SK-N-SH (cell line): ENCODE measurements at regions not wholly inside any gene's neighbourhood (a gene's known extent, or its start where the extent isn't known, plus 50 kb on each side); places are given as distances from the start of the nearest gene placed in this dataset.

Experiments used
- CTCF ChIA-PET: fragments of 300-600, 350-600 bp; formaldehyde crosslinking; extraction: SDS; loops from one replicate; lab custom pipeline; 2021; lab: Yijun Ruan, JAX
- POLR2A ChIA-PET: fragments of 350-600 bp; sonication (Branson Sonifier 250); formaldehyde crosslinking; extraction: SDS; loops from one replicate; lab custom pipeline; 2020; ENCODE audit warnings: antibody characterized with exemption, inconsistent platforms; lab: Yijun Ruan, JAX
- DNase-seq: peaks from one replicate; pipeline ENCODE4 v3.0.0; 2012
- H2AFZ ChIP-seq: fragments of 200-600 bp; sonication (generic); 2 replicates; pipeline ENCODE4 v1.8.1; 2016; ENCODE audit warnings: antibody characterized with exemption, mild to moderate bottlenecking, low read depth
- H3F3A ChIP-seq: fragments of 200-600 bp; sonication (generic); replicated peaks from 2 replicates; pipeline ENCODE3; 2016; ENCODE audit warnings: antibody characterized with exemption, mild to moderate bottlenecking; ENCODE audit not compliant: insufficient read depth
- H3K27ac ChIP-seq, 2 experiments: fragments of 200-500 bp in 1 of 2; fragments of 200-600 bp in 1 of 2; sonication (Bioruptor generic) in 1 of 2; sonication (generic), shearing (Covaris generic) in 1 of 2; 2 replicates each; pipeline versions ENCODE4 v1.5.1 to v1.6.1; 2014 to 2016; ENCODE audit warnings: low read depth in 2 of 2, inconsistent platforms in 1 of 2, low read length in 1 of 2, mild to moderate bottlenecking in 1 of 2, mixed read lengths in 1 of 2
- H3K27me3 ChIP-seq: fragments of 200-600 bp; sonication (generic), shearing (Covaris generic); 2 replicates; pipeline ENCODE4 v1.6.1; 2016; ENCODE audit warnings: mixed run types; ENCODE audit not compliant: insufficient read depth
- H3K36me3 ChIP-seq, 2 experiments: fragments of 200-500 bp in 1 of 2; fragments of 200-600 bp in 1 of 2; sonication (Bioruptor generic) in 1 of 2; sonication (generic) in 1 of 2; replicated peaks in 1 of 2; 2 replicates each; pipeline versions ENCODE3 to v1.5.1; 2014 to 2016; ENCODE audit warnings: low read length in 1 of 2, mild to moderate bottlenecking in 1 of 2; ENCODE audit not compliant: insufficient read depth in 2 of 2, control insufficient read depth in 1 of 2
- H3K4me1 ChIP-seq, 2 experiments: fragments of 200-500 bp in 1 of 2; fragments of 200-600 bp in 1 of 2; sonication (Bioruptor generic) in 1 of 2; sonication (generic), shearing (Covaris generic) in 1 of 2; 2 replicates each; pipeline versions ENCODE4 v1.5.1 to v1.6.1; 2014 to 2016; ENCODE audit warnings: low read depth in 1 of 2, low read length in 1 of 2, mixed run types in 1 of 2; ENCODE audit not compliant: insufficient read depth in 2 of 2, control insufficient read depth in 1 of 2
- H3K4me2 ChIP-seq: fragments of 200-600 bp; sonication (generic), shearing (Covaris generic); 2 replicates; pipeline ENCODE4 v1.6.1; 2017; ENCODE audit warnings: mixed run types
- H3K4me3 ChIP-seq, 2 experiments: fragments of 200-500 bp in 1 of 2; fragments of 200-600 bp in 1 of 2; sonication (Bioruptor generic) in 1 of 2; sonication (generic), shearing (Covaris generic) in 1 of 2; 2 replicates each; pipeline versions ENCODE4 v1.5.1 to v1.8.1; 2014 to 2016; ENCODE audit warnings: low read depth in 2 of 2, inconsistent platforms in 1 of 2, low read length in 1 of 2, mild to moderate bottlenecking in 1 of 2, mixed read lengths in 1 of 2, moderate library complexity in 1 of 2
- H3K79me2 ChIP-seq: fragments of 200-600 bp; sonication (generic); 2 replicates; pipeline ENCODE4 v1.8.1; 2017; ENCODE audit warnings: mild to moderate bottlenecking; ENCODE audit not compliant: insufficient read depth
- H3K9ac ChIP-seq: fragments of 200-600 bp; sonication (generic); 2 replicates; pipeline ENCODE4 v1.6.1; 2017; ENCODE audit warnings: mixed run types
- H3K9me2 ChIP-seq: fragments of 200-600 bp; sonication (generic); 2 replicates; pipeline ENCODE4 v1.6.1; 2017; ENCODE audit warnings: mixed run types
- H3K9me3 ChIP-seq: fragments of 200-600 bp; sonication (generic); 2 replicates; pipeline ENCODE4 v1.6.1; 2017; ENCODE audit warnings: mixed run types, mild to moderate bottlenecking, moderate library complexity
- H4K20me1 ChIP-seq: fragments of 200-600 bp; sonication (generic); 2 replicates; pipeline ENCODE4 v1.6.1; 2017; ENCODE audit warnings: mild to moderate bottlenecking, mixed run types; ENCODE audit not compliant: insufficient read depth
- CHD2 ChIP-seq: fragments of 150-350 bp; IDR thresholded peaks from 2 replicates; pipeline ENCODE4 v1.6.1; 2018; ENCODE audit warnings: low read length; ENCODE audit not compliant: partially characterized antibody
- ELF1 ChIP-seq: IDR thresholded peaks from 2 replicates; pipeline ENCODE4 v1.4.0; 2012
- EZH2phosphoT487 ChIP-seq: fragments of 200-600 bp; sonication (generic); IDR thresholded peaks from 2 replicates; pipeline ENCODE4 v1.6.1; 2017; ENCODE audit warnings: low read depth, mixed run types, mild to moderate bottlenecking, antibody characterized with exemption, moderate library complexity, borderline replicate concordance
- FOXJ3 ChIP-seq: sonication (generic); formaldehyde crosslinking; IDR thresholded peaks from 2 replicates; pipeline ENCODE4 v1.5.1; 2020; ENCODE audit warnings: mild to moderate bottlenecking, missing genetic modification reagents
- FOXM1 ChIP-seq: IDR thresholded peaks from 2 replicates; pipeline ENCODE4 v1.4.0; 2012; ENCODE audit warnings: low read depth, mild to moderate bottlenecking
- GATA2 ChIP-seq: sonication (generic); formaldehyde crosslinking; IDR thresholded peaks from 2 replicates; pipeline ENCODE4 v1.5.0; 2020; ENCODE audit warnings: mild to moderate bottlenecking, missing genetic modification reagents
- JUND ChIP-seq: IDR thresholded peaks from 2 replicates; pipeline ENCODE4 v1.4.0; 2012
- MXI1 ChIP-seq: IDR thresholded peaks from 2 replicates; pipeline ENCODE4 v1.6.1; 2012; ENCODE audit warnings: mild to moderate bottlenecking, low read depth, low read length, improper control_type of control experiment
- NRF1 ChIP-seq: IDR thresholded peaks from 2 replicates; pipeline ENCODE4 v1.6.1; 2012; ENCODE audit warnings: low read depth, mild to moderate bottlenecking, low read length
- RAD21 ChIP-seq: IDR thresholded peaks from 2 replicates; pipeline ENCODE4 v1.6.1; 2012; ENCODE audit warnings: mild to moderate bottlenecking, low read length
- RXRA ChIP-seq: IDR thresholded peaks from 2 replicates; pipeline ENCODE4 v1.4.0; 2012; ENCODE audit warnings: low read depth, mild to moderate bottlenecking, borderline replicate concordance
- TAF1 ChIP-seq: IDR thresholded peaks from 2 replicates; pipeline ENCODE4 v1.6.1; 2012; ENCODE audit warnings: low read depth, mild to moderate bottlenecking, low read length, moderate library complexity, borderline replicate concordance
- TCF12 ChIP-seq: IDR thresholded peaks from 2 replicates; pipeline ENCODE4 v1.4.0; 2012
- TEAD4 ChIP-seq: IDR thresholded peaks from 2 replicates; pipeline ENCODE4 v1.4.0; 2012; ENCODE audit warnings: mild to moderate bottlenecking, borderline replicate concordance; ENCODE audit not compliant: insufficient read depth
- YY1 ChIP-seq: IDR thresholded peaks from 2 replicates; pipeline ENCODE4 v1.4.0; 2012; ENCODE audit warnings: low read depth, mild to moderate bottlenecking
- WGBS: methylation state at CpG from one replicate; pipeline ENCODE4 v1.1.6; 2017; ENCODE audit warnings: low lambda C conversion rate; 5-methylcytosine and 5-hydroxymethylcytosine counted together
- TF ChIP-seq, protein P1 (sequence below): IDR thresholded peaks from 2 replicates; pipeline ENCODE4 v1.4.0; 2012; ENCODE audit warnings: low read depth
- TF ChIP-seq, protein P2 (sequence below): fragments of 150-350 bp; IDR thresholded peaks from 2 replicates; pipeline ENCODE4 v1.6.1; 2017; ENCODE audit warnings: antibody characterized with exemption, low read length, low read depth, borderline replicate concordance
- TF ChIP-seq, protein P3 (sequence below): fragments of 200-600 bp; sonication (generic); IDR thresholded peaks from 2 replicates; pipeline ENCODE4 v1.6.1; 2017; ENCODE audit warnings: antibody characterized with exemption, mild to moderate bottlenecking, moderate library complexity
- TF ChIP-seq, protein P4 (sequence below): IDR thresholded peaks from 2 replicates; pipeline ENCODE4; 2012
- TF ChIP-seq, protein P5 (sequence below): IDR thresholded peaks from 2 replicates; pipeline ENCODE4 v1.4.0; 2012; ENCODE audit warnings: low read depth, borderline replicate concordance

DNA sequence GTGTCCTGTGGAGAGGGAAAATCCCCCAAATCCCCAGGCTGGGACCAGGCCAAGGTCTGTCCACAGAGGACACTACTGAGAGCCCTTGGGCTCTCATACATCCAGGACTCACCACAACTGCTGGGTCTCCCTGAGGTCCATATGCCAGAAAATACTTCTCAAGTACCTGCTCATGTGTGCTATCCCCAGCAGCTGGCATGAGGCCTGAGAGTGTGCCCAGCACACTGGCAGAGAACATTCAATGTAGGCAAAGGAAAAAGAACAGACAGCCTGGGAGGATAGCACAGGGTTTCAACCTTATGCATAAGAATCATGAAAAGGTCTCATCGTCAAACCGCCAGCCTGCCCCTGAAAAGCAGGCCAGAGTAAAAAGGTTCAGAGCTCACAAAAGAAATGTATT is 154.1 kb upstream of the TAS2R1 start (continued):
- TF ChIP-seq, protein P1, sequence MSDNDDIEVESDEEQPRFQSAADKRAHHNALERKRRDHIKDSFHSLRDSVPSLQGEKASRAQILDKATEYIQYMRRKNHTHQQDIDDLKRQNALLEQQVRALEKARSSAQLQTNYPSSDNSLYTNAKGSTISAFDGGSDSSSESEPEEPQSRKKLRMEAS = no peak
- TF ChIP-seq, protein P2, sequence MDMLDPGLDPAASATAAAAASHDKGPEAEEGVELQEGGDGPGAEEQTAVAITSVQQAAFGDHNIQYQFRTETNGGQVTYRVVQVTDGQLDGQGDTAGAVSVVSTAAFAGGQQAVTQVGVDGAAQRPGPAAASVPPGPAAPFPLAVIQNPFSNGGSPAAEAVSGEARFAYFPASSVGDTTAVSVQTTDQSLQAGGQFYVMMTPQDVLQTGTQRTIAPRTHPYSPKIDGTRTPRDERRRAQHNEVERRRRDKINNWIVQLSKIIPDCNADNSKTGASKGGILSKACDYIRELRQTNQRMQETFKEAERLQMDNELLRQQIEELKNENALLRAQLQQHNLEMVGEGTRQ = no peak

DNA sequence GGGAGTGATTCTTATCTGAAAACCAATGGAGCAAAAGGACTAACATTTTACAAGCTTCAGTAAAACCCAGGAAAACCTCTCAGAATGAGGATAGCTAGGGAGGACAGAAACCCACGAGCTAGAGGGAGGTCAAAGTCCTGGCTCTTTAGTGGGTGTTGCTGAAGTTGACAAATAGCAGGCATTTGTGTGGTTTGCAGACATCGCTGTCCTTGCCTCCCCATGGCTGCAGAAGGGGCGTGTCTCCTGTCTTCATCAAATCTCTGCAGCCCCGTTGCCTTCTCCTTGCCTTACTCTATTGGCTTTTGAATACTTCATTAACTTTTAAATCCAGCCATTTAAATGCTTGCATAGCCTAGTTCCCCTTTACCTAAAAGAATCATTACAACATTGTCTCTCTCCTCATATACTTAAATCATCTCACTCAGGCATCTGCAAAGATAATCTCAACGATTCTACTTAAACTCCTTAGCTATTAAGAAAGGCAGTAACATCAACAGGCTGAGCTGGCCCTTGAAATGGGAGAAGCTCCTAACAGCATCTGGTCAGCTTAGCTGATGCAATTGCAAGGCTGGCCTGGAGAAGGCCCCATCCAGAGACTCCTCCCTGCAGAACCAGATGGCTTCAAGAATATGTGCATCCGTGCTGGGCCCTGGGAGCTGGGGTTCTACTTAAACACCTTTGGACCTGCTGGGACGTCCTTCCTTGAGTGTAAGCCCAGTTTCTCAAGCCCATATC is 152.8 kb upstream of the TAS2R1 start:
- DNase-seq = no peak
- no peaks in the 10 kb centered on the region for H3K9me3 ChIP-seq
- no peaks in the 10 kb centered on the region for H3K27me3 ChIP-seq
- 18% methylated on average over 7 of the region's 7 CpGs for WGBS
- H2AFZ ChIP-seq = no peak overlapping the region
- H3K4me3 ChIP-seq = no peak overlapping the region
- H4K20me1 ChIP-seq = no peaks in the 10 kb centered on the region
- H3K36me3 ChIP-seq = no peaks in the 10 kb centered on the region
- TF ChIP-seq FOXJ3 = no peak
- TF ChIP-seq, protein P3, sequence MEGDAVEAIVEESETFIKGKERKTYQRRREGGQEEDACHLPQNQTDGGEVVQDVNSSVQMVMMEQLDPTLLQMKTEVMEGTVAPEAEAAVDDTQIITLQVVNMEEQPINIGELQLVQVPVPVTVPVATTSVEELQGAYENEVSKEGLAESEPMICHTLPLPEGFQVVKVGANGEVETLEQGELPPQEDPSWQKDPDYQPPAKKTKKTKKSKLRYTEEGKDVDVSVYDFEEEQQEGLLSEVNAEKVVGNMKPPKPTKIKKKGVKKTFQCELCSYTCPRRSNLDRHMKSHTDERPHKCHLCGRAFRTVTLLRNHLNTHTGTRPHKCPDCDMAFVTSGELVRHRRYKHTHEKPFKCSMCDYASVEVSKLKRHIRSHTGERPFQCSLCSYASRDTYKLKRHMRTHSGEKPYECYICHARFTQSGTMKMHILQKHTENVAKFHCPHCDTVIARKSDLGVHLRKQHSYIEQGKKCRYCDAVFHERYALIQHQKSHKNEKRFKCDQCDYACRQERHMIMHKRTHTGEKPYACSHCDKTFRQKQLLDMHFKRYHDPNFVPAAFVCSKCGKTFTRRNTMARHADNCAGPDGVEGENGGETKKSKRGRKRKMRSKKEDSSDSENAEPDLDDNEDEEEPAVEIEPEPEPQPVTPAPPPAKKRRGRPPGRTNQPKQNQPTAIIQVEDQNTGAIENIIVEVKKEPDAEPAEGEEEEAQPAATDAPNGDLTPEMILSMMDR = no peak
- no peak for TF ChIP-seq RXRA
- no peak for TF ChIP-seq YY1
- TF ChIP-seq GATA2 (CRISPR knock-in tag) = no peak
- TF ChIP-seq, protein P4, sequence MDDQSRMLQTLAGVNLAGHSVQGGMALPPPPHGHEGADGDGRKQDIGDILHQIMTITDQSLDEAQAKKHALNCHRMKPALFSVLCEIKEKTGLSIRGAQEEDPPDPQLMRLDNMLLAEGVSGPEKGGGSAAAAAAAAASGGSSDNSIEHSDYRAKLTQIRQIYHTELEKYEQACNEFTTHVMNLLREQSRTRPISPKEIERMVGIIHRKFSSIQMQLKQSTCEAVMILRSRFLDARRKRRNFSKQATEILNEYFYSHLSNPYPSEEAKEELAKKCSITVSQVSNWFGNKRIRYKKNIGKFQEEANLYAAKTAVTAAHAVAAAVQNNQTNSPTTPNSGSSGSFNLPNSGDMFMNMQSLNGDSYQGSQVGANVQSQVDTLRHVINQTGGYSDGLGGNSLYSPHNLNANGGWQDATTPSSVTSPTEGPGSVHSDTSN = no peak
- no peak for TF ChIP-seq CHD2
- H3K79me2 ChIP-seq = no peaks in the 10 kb centered on the region
- H3K4me2 ChIP-seq = no peak overlapping the region
- CTCF ChIA-PET = interaction anchor here (1.1 to 1.5 kb wide), 2 partner anchors 10 to 450 kb away, joined by 3 read pairs; no protein-coding TSS in a partner anchor
- H3K4me1 ChIP-seq = peaks cover 0 to 2% of the 10 kb centered on the region in 2 experiments; a peak in 1 of 4 replicates
- no peaks in the 10 kb centered on the region for H3F3A ChIP-seq
- H3K9me2 ChIP-seq = no peaks in the 10 kb centered on the region
- no peak overlapping the region for H3K9ac ChIP-seq
- POLR2A ChIA-PET = no interaction called here
- H3K27ac ChIP-seq = no peak overlapping the region

DNA sequence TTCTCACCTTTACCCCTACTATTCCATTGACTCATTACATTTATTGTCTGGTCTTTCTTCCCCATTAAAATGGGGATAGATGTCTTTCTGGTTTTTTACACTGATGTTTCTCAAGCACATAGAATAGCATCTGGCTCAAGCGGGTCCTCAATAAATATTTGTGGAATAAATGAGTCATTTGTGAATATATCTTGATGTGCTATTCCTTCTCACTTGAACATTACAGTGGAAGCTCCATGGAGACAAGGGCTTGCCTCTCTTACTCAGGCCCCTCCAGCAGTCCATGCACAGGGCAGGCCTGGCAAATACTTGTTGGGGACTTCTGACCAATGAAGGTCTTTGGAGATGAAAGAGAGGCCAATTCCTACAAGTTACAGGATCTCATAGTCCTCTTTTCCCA is 151.7 kb upstream of the TAS2R1 start:
- Histone ChIP-seq H3K9me3 (no peaks in the 10 kb centered on the region), H3K36me3 (no peaks in the 10 kb centered on the region), H3K79me2 (no peaks in the 10 kb centered on the region), H2AFZ (no peak overlapping the region), H3K4me2 (no peak overlapping the region), H3K27ac (no peak overlapping the region), H4K20me1 (no peaks in the 10 kb centered on the region), H3F3A (no peaks in the 10 kb centered on the region), H3K9me2 (no peaks in the 10 kb centered on the region), H3K27me3 (no peaks in the 10 kb centered on the region), H3K9ac (no peak overlapping the region), H3K4me3 (no peak overlapping the region), H3K4me1 (peaks cover 0 to 2% of the 10 kb centered on the region in 2 experiments; a peak in 1 of 4 replicates)
- ChIA-PET CTCF (no interaction called here), POLR2A (no interaction called here)
- no peak for DNase-seq
- 15% methylated on average over 1 of the region's 1 CpG for WGBS
- TF ChIP-seq, protein P4 = no peak
- TF ChIP-seq TEAD4 (no peak), FOXJ3 (no peak), MXI1 (no peak), TCF12 (no peak), CHD2 (no peak), JUND (no peak), ELF1 (no peak), RAD21 (no peak), EZH2phosphoT487 (no peak), FOXM1 (no peak), GATA2 (CRISPR knock-in tag) (no peak), TAF1 (no peak), NRF1 (no peak)
- TF ChIP-seq, protein P5, sequence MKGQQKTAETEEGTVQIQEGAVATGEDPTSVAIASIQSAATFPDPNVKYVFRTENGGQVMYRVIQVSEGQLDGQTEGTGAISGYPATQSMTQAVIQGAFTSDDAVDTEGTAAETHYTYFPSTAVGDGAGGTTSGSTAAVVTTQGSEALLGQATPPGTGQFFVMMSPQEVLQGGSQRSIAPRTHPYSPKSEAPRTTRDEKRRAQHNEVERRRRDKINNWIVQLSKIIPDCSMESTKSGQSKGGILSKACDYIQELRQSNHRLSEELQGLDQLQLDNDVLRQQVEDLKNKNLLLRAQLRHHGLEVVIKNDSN = no peak
